Activated CD8-positive, alpha-beta T cell treated with anti-CD3 and anti-CD28 coated beads for 36 hours (primary cell): ENCODE measurements at regions not wholly inside any gene's neighbourhood (a gene's known extent, or its start where the extent isn't known, plus 50 kb on each side); places are given as distances from the start of the nearest gene placed in this dataset.
A peak's percentile ranks its signal among the peaks of the same experiment; 100 is the strongest.

Experiments
- ATAC-seq: fragments of 200-7000 bp; cut with Tn5 transposase; one replicate; pipeline ENCODE4 v1.10.0; 2021; ENCODE audit warnings: mild to moderate bottlenecking, moderate library complexity
- CTCF ChIA-PET: fragments of 350-600 bp; sonication (Branson Sonifier 250); formaldehyde crosslinking; loops from one replicate; lab custom pipeline; 2021; ENCODE audit warnings: antibody characterized with exemption; lab: Charles Lee
- POLR2A ChIA-PET: fragments of 350-600 bp; sonication (Branson Sonifier 250); formaldehyde crosslinking; loops from one replicate; lab custom pipeline; 2021; ENCODE audit warnings: antibody characterized with exemption; lab: Charles Lee
- DNase-seq: peaks from one replicate; pipeline ENCODE4 v3.0.0-alpha.2; 2020
- H3K27ac Mint-ChIP-seq: one replicate; pipeline ENCODE4 v1.8.0; 2021; ENCODE audit warnings: mild to moderate bottlenecking, mixed read lengths
- H3K27me3 Mint-ChIP-seq: one replicate; pipeline ENCODE4 v1.8.0; 2021; ENCODE audit warnings: mixed read lengths
- H3K36me3 Mint-ChIP-seq: one replicate; pipeline ENCODE4 v1.8.0; 2021; ENCODE audit warnings: low read depth, mixed read lengths
- H3K4me1 Mint-ChIP-seq: one replicate; pipeline ENCODE4 v1.8.0; 2021; ENCODE audit warnings: low read depth, mixed read lengths
- H3K4me3 Mint-ChIP-seq: one replicate; pipeline ENCODE4 v1.8.0; 2021; ENCODE audit warnings: mild to moderate bottlenecking, moderate library complexity, mixed read lengths
- H3K9me3 Mint-ChIP-seq: one replicate; pipeline ENCODE4 v1.8.0; 2021; ENCODE audit warnings: mixed read lengths
- intact Hi-C: fragments of 100-400 bp; cut with micrococcal nuclease; formaldehyde crosslinking; loops from one replicate; pipeline ENCODE4 v1.10.0; 2022
- TF ChIP-seq, protein P1 (sequence below): fragments of 200-600 bp; IDR thresholded peaks from one replicate; pipeline ENCODE4 v1.8.0; 2022; ENCODE audit warnings: antibody characterized with exemption, mild to moderate bottlenecking

DNA sequence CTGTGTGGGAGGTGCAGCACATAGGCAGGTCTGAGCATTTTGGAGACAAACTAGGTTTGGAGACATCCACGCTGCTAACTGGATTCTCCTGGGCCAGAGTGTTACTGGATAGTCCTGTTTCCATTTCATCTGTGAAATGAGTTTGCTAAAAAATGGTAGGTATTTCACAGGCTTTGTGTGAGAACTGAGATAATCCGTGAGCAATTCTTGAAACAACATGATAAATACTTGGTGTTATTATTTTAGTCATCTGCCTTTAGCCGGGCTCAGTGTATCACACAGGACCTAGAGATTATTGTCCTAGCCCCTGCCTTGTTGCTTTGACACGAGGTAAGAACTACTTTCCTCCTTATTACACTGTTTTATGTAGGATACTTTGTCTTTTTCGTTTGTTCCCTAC is 63.0 kb downstream of the PRR18 start:
- Mint-ChIP-seq H3K4me3 (peak overlapping the region; percentile 58), H3K27ac (no peak overlapping the region), H3K4me1 (peaks cover 33% of the 10 kb centered on the region), H3K36me3 (no peaks in the 10 kb centered on the region), H3K9me3 (no peaks in the 10 kb centered on the region), H3K27me3 (peaks cover 2% of the 10 kb centered on the region)
- no peak for ATAC-seq
- CTCF ChIA-PET: no interaction called here
- TF ChIP-seq, protein P1, sequence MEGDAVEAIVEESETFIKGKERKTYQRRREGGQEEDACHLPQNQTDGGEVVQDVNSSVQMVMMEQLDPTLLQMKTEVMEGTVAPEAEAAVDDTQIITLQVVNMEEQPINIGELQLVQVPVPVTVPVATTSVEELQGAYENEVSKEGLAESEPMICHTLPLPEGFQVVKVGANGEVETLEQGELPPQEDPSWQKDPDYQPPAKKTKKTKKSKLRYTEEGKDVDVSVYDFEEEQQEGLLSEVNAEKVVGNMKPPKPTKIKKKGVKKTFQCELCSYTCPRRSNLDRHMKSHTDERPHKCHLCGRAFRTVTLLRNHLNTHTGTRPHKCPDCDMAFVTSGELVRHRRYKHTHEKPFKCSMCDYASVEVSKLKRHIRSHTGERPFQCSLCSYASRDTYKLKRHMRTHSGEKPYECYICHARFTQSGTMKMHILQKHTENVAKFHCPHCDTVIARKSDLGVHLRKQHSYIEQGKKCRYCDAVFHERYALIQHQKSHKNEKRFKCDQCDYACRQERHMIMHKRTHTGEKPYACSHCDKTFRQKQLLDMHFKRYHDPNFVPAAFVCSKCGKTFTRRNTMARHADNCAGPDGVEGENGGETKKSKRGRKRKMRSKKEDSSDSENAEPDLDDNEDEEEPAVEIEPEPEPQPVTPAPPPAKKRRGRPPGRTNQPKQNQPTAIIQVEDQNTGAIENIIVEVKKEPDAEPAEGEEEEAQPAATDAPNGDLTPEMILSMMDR: no peak
- DNase-seq: no peak
- intact Hi-C loops: no loop called here
- POLR2A ChIA-PET: no interaction called here

DNA sequence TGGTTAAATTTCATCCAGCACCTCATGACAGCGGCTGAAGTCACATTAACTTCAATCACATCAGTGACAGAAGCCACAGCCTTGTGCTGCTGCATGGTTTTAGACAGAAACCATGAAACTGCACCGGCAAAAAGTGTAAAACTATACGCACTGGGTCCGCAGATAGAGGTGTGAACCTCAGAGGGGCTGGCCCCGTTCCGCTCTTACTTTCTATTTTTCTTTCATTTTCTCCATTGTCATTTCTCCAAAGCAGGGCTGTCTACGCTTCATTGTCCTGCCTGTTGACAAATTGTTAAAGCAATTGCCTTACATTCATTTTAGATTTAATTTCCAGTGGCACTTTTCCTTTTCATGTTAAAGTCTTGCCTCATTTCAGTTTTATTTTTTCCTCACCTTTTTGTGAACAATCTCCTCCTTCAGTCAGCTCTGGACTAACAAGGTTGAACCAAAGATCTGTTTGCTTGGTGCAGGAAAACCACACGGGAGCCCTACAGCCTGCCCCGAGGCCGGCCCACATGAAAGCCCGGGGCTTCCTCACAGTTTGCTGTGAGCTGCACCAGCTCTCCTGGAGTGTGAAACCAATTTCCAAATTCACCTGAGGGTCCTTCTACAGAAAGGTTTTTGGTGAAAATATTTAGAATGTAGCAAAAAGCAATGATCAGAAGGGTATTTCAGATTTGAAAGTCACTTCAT is 63.7 kb downstream of the PRR18 start:
- ATAC-seq: peak; percentile 97
- no peaks in the 10 kb centered on the region for H3K9me3 Mint-ChIP-seq
- TF ChIP-seq, protein P1: no peak
- ChIA-PET POLR2A (no interaction called here), CTCF (interaction anchor here (1.2 kb wide), 1 partner anchor 92 kb away, joined by 3 read pairs; no protein-coding TSS in a partner anchor)
- intact Hi-C loops: no loop called here
- peak overlapping the region; percentile 7 for H3K27ac Mint-ChIP-seq
- H3K27me3 Mint-ChIP-seq: peaks cover 4% of the 10 kb centered on the region
- peaks cover 33% of the 10 kb centered on the region for H3K4me1 Mint-ChIP-seq
- H3K36me3 Mint-ChIP-seq: no peaks in the 10 kb centered on the region
- peak; percentile 79 for DNase-seq
- H3K4me3 Mint-ChIP-seq: peak overlapping the region; percentile 58

- intact Hi-C loops: no loop called here
- DNase-seq (no peak), ATAC-seq (peak; percentile 27)
- ChIA-PET CTCF (interaction anchor here (0.6 to 2.3 kb wide), 3 partner anchors 10 to 33 kb away, joined by 3 to 7 read pairs (median 3); no protein-coding TSS in a partner anchor), POLR2A (no interaction called here)
- no peak overlapping the region for H3K27ac Mint-ChIP-seq
- H3K36me3 Mint-ChIP-seq: no peaks in the 10 kb centered on the region
- TF ChIP-seq, protein P1: no peak
- H3K4me3 Mint-ChIP-seq: no peak overlapping the region
- no peaks in the 10 kb centered on the region for H3K9me3 Mint-ChIP-seq
- H3K27me3 Mint-ChIP-seq: peaks cover 7% of the 10 kb centered on the region
- H3K4me1 Mint-ChIP-seq: peaks cover 33% of the 10 kb centered on the region
Observed at GRCh38 chr6:166242888-166243287, 65.3 kb downstream of the PRR18 start.

- ATAC-seq (no peak), DNase-seq (no peak)
- Mint-ChIP-seq H3K9me3 (no peaks in the 10 kb centered on the region), H3K27ac (no peak overlapping the region), H3K36me3 (no peaks in the 10 kb centered on the region), H3K4me1 (peaks cover 33% of the 10 kb centered on the region), H3K27me3 (peaks cover 12% of the 10 kb centered on the region), H3K4me3 (no peak overlapping the region)
- ChIA-PET CTCF (interaction anchor here (0.6 to 2.3 kb wide), 3 partner anchors 11 to 34 kb away, joined by 3 to 7 read pairs (median 3); no protein-coding TSS in a partner anchor), POLR2A (no interaction called here)
- intact Hi-C loops: no loop called here
- TF ChIP-seq, protein P1: no peak
Observed at GRCh38 chr6:166241974-166242373, 66.2 kb downstream of the PRR18 start.

DNA sequence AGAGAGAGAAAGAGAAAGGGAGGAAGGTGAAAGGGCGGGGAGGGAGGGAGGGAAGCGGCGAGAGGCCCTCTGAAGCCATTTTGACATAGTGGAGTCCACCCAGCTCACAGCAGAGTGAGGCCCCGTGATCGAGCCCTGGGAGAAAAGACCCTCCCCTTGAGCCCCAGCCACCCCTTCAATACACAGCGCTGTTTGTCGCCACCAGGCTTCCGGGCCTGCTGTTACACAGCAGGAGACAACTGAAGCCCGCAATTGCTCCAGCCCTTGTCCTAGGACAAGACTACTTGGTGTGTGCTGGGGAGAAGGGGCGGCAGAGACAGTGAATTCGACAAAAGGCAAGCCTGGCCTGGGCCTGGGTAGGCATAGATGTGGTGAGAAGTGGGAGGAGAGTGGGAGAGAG is 67.3 kb downstream of the PRR18 start:
- H3K27me3 Mint-ChIP-seq: peaks cover 12% of the 10 kb centered on the region
- TF ChIP-seq, protein P1: no peak
- CTCF ChIA-PET: no interaction called here
- H3K36me3 Mint-ChIP-seq: no peaks in the 10 kb centered on the region
- H3K27ac Mint-ChIP-seq: no peak overlapping the region
- DNase-seq: no peak
- no peak for ATAC-seq
- H3K4me1 Mint-ChIP-seq: peaks cover 29% of the 10 kb centered on the region
- intact Hi-C loops: no loop called here
- no peaks in the 10 kb centered on the region for H3K9me3 Mint-ChIP-seq
- POLR2A ChIA-PET: interaction anchor here (1.0 kb wide), 1 partner anchor 10 kb away, joined by 3 read pairs; no protein-coding TSS in a partner anchor
- H3K4me3 Mint-ChIP-seq: no peak overlapping the region
